NCI-H1105 treated with DMSO at 0.1 percent for 48 hours (cell line): ENCODE measurements at regions not wholly inside any gene's neighbourhood (a gene's known extent, or its start where the extent isn't known, plus 50 kb on each side); places are given as distances from the start of the nearest gene placed in this dataset.

Source experiments
- DNase-seq: peaks from one replicate; lab custom pipeline; 2025; lab: John Stamatoyannopoulos, UW

- DNase-seq = no peak
Observed at GRCh38 chr20:63115651-63116411, 100.1 kb downstream of the YTHDF1 start.

- no peak for DNase-seq
Observed at GRCh38 chr20:63114693-63115311, 101.1 kb downstream of the YTHDF1 start.

- peak; percentile 0 for DNase-seq
Observed at GRCh38 chr20:63114006-63114692, 101.8 kb downstream of the YTHDF1 start.

DNA sequence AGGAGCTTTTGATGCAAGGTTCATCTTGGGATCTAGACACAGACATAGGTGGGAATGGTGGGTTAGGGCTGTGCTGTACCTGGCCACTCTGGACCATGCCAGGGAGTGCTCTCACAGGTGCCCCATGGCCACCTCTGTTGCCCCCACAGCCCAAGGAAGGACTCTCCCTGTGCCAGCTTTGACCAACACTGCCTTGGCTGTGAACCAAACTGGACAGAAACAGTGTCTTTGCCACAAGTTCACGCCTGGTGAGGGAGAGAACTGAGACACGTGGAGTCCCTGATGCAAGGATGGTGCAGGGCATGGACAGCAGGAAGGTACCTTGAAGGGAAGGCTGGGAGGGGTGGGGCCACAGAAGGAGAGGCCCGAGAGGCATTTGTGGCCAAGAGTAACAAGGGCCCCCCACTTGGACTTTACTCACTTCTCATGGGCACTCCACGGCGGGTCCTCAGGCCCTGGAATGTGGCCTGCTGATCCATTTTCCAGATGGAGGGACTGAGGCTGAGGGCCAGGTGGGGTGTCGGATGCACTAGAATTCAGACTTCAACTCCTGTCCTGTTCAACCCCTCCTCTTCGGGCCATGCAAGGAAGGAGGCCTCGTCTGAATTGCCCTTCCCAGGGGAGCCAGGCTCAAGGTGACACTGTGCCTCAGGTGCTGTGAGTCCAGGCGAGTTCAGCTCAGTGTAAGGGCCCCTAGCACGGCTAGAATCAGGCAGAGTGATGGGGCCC lies 103.3 kb downstream of the YTHDF1 start:
- no peak for DNase-seq

GRCh38 chr20:63108247-63108646 lies 101.5 kb upstream of the BHLHE23 start:
- no peak for DNase-seq

DNA sequence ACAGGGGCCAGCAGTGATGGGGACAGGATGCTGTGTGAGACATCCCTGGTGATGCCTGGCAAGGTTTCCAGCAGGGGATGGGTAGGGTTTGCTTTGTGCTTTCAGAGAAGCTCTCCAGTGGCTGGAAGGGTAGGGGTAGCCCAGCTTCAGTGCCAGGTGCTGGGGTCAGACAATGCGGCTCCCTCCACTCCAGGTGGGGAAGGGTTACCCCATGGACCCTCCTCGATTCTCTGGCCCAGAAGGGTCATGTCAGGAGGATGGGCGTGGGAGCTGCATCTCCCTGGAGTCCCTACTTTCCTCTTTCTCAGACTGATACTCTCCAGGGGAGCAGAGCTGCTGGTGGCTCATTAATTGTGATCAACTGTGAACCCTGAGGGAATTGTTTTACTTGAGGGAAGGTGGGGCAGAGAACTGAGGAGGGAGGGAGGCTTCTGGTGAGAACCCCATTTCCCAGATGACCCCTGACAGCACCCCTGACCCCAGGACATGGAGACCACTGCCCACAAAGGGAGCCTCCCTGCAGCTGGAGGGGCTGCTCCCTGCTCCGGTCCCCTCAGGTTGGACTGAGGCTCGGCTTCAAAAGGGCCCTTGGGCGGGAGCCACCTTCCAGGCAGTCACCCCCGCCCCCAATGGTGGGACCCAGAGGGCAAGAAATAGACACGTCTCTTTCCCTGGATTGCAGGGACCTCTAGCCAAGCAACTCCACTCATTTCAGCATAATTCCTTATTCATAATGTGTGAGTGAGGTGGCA lies 100.9 kb upstream of the BHLHE23 start:
- DNase-seq = no peak

DNA sequence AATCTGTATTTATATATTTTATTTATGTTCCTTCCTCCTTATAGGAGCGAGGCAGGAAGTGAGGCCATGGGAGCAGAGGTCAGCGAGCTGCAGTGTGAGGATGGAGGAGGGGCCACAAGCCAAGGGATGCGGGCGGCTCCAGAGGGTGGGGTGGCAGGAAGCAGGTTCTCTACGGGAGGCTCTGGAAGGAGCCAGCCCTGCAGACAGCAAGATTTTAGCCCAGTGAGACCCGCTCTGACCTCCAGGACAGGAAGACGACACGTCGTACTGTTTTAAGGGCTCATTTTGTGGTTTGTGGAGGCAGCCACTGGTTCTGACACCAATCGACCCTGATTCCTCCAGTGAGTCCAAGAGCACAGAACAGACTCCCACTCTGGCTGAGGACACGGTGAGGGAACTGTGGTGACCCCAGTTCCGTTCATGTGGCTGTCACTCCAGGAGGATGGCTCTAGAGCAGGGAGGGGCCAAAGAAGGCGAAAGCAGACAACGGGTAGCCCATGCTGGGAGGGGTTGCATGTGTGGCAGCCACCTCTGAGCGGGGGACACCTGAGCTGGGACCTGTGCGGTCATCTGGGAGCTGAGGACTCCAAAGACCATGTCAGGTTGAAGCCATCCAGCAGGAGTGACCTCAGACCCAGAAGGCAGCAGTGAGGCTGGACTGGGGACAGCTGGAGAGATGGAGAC lies 100.1 kb upstream of the BHLHE23 start:
- no peak for DNase-seq

GRCh38 chr20:63106108-63106764 lies 99.5 kb upstream of the BHLHE23 start:
- peak; percentile 5 for DNase-seq

GRCh38 chr20:63105211-63106107 lies 98.7 kb upstream of the BHLHE23 start:
- DNase-seq = no peak

DNA sequence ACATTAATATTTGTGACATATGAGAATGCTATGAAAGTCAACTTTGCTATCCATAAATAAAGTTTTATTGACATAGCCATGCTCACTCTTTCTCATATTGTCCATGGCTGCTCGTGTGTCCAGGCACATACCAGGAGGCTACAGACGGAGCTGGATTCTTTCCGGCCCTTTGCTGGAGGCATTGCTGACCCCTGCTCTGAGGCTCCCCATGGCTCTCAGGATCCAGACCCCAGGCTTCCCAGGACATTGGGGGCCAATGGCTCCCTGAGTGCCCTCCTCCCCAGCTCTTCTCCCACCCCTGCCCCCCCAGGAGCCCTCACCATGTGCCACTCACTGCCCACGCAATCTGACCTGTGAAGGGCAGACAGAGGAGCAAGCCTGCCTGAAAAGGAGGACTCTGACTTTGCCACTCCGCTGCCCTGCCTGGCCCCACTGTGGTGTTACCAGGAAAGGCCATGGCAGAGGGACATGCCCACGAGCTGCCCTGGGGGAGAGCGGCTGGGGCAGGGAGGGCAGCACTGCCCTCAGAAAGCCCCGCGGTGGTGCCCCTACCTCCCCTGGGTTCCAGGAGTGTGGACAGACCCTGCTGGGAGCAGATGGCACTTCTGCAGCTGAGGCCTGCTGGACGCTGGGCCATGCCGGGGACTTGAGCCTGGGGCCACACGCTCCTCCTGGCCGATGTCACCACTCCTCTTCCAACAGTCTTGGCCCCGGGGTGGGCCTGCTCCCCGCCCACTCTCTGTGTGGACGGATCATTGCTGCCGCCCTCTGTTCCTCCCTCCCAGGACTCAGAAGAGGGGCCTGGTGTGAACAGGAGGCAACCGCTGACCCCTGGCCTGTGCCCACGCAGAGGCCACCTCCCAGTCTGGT lies 97.8 kb upstream of the BHLHE23 start:
- no peak for DNase-seq

DNA sequence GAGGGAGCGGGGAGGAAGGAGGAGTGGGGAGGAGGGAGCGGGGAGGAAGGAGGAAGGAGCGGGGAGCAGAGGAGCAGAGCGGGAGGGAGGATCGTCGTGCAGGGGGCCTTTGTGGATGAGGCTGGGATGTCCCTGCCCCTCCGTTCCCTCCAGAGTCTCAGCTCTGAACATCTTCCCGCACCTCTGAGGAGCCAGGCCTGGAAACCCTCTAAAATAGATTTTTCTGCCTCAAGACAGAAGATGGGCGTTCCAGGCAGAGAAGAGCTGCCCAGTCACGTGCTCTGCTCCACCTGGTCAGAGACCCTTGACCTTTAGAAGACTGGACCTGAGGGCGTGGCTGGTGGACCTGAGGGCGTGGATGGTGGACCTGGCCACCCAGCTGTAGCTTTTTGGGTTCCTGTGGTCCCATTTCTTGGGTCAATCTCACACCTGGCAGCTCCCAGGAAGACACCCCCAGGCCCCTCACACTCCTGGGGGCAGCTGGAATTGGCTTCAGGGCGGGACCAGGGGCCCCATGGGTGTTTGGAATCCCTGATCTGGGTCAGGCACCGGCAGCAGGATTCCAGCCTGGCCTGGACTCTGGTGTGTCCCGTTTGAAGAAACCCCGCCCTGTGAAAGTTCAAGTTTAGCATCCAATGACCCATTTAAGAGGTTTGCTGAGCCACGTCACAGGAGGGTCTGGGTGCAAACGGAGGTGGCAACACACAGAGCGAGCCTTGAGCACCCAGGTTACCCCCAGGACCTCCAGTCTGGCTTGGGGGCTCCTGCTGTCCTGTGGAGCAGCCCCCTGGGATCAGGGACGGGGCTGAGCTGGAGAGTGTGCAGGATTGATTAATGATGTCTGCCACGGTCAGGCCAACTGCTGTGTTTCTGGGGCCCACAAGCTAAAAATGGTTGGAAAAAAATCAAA lies 96.9 kb upstream of the BHLHE23 start:
- no peak for DNase-seq

DNA sequence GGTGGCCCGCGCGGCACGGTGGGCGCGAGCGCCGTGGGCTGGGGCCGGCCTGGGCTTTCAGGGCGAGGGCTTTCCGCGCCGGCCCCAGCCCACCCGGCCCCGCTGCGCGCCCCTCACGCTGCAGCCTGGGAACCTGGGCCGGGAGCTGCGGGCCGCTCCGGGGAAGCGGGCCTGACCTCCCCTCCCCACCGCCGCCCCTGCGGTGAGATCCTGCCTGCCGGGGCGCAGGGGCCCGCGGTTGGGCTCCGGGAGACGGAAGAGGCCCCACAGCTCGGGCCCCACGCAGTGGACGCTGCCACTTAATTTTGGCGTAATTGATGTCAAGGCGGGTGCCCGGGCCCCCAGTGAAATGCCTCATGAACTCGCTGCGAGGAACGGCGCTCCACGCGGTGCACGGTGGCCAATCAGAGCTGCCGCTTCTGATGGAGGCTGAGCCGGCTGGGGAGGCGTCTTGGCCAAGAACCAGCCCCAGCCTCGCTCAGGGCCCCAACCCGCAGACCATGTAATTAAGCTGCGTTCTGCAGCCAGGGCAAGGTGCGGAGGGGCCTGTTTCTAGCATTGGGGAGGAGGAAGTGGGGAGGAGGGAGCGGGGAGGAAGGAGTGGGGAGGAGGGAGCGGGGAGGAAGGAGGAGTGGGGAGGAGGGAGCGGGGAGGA lies 96.1 kb upstream of the BHLHE23 start:
- DNase-seq = no peak

DNA sequence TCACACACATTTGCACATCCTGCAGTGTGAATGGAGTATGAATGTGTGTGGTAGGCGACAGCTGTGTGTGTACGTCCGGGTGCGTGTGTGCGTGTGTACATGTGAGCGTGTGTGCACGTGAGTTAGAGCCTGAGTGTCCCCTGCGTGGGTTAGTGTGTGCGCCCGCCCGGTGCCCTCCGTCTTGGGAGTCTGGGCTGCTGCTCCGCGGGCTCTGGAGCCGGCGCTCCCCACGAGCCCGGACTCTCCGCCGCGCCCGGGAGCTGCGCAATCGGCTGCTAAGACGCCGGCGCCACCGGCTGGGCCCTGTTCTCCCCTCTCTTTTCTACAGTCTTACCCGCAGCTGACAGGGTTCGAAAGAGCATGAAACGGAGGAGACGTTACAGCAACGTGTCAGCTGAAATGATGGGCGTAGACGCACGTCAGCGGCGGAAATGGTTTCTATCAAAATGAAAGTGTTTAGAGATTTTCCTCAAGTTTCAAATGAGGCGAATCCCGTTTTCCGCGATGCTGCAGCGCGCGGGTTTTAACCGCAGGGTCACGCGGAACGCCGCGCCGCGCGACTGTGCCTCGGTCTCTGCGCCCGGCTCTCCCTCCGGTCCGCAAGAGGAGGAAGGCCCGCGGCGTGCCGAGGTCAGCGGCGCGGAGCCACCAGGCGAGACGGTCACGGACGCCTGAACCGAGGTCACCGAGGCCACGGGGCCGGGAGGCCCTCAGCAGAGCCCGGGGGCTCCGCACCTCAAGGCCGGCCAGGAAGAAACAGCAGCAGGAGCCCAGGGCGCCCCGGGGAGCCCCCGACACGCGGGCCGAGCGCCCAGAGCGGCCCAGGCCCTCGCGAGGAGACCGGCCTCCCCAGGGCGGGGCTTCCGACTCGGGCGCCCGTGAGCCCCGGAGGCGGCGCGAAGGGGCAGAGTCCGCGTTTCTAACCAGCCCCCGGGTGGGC lies 95.3 kb upstream of the BHLHE23 start:
- peak; percentile 56 for DNase-seq

DNA sequence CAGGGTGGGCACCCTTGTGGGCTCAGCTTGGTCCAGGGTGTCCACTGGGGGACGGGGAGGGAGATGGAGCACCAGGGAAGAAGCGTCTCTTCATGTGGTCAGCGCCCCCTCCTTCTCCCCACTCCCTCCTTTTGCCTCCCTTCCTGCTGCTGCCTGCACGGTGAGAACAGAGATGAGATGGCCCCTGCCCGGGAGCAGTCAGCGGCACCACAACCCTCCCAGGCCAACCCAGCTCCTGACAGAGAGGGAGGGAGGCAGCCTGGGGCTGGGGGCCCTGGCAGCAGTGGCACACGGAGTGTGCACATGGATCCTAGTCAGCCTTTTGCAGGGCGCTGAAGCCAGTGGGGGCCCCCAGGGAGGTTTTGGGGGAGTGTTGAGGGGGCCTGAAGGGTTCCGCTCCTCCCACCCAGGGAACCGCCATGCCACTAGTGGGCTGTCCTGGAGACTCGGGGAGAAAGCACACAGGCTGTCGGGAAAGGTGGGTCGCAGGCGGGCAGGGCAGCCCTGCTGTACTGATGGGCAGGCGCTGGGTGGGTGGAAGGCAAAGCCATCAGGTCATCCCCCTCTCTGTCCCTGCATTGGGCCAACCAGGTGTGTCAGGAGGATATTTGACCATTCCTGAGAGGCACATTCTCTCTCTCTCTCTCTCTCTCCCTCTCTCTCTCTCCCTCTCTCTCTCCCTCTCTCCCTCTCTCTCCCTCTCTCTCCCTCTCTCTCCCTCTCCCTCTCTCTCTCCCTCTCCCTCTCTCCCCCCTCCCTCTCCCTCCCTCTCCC lies 94.3 kb upstream of the BHLHE23 start:
- no peak for DNase-seq
